A673 (cell line): ENCODE measurements at regions not wholly inside any gene's neighbourhood (a gene's known extent, or its start where the extent isn't known, plus 50 kb on each side); places are given as distances from the start of the nearest gene placed in this dataset.

Experiments used
- BruUV-seq: library from RNA; stranded (reverse); fragments of 400-500 nt; replicated peaks from 2 replicates; lab custom pipeline; 2021; lab: Mats Ljungman, UMichigan
- CTCF ChIA-PET: fragments of 300-600 bp; sonication (Branson Sonifier 250); formaldehyde crosslinking; loops from one replicate; lab custom pipeline; 2022; ENCODE audit warnings: antibody characterized with exemption; lab: Charles Lee
- POLR2A ChIA-PET: fragments of 300-600 bp; sonication (Branson Sonifier 250); formaldehyde crosslinking; loops from one replicate; lab custom pipeline; 2022; ENCODE audit warnings: antibody characterized with exemption; ENCODE audit not compliant: low non-redundant PET; lab: Charles Lee
- DNase-seq: peaks from one replicate; pipeline ENCODE4 v3.0.0-alpha.2; 2015; ENCODE audit warnings: low spot score
- H3K27ac ChIP-seq: fragments of 200-600 bp; sonication (generic); 2 replicates; pipeline ENCODE4 v1.5.1; 2016; ENCODE audit warnings: mixed run types, low read depth, mild to moderate bottlenecking, mixed read lengths, antibody characterized with exemption, low read length; ENCODE audit not compliant: poor library complexity, severe bottlenecking
- H3K27me3 ChIP-seq: fragments of 200-600 bp; sonication (generic); replicated peaks from 2 replicates; pipeline ENCODE4 v1.6.1; 2017; ENCODE audit warnings: mixed run types, low read depth, mild to moderate bottlenecking, mixed read lengths, antibody characterized with exemption, low read length; ENCODE audit not compliant: insufficient read depth, poor library complexity
- H3K36me3 ChIP-seq: fragments of 200-600 bp; sonication (generic); 2 replicates; pipeline ENCODE4 v1.6.1; 2016; ENCODE audit warnings: mixed run types, mild to moderate bottlenecking, mixed read lengths, antibody characterized with exemption, low read length; ENCODE audit not compliant: insufficient read depth, poor library complexity, severe bottlenecking
- H3K4me1 ChIP-seq: fragments of 200-600 bp; sonication (generic); 2 replicates; pipeline ENCODE4 v1.6.1; 2017; ENCODE audit warnings: mixed run types, mild to moderate bottlenecking, mixed read lengths, antibody characterized with exemption, low read length; ENCODE audit not compliant: insufficient read depth, poor library complexity, severe bottlenecking
- H3K4me3 ChIP-seq: fragments of 200-600 bp; sonication (generic); 2 replicates; pipeline ENCODE4 v1.5.1; 2016; ENCODE audit warnings: low read depth, mixed run types, mild to moderate bottlenecking, mixed read lengths, low read length; ENCODE audit not compliant: poor library complexity, severe bottlenecking
- H3K9me3 ChIP-seq: fragments of 200-600 bp; sonication (generic); 2 replicates; pipeline ENCODE4 v1.6.1; 2016; ENCODE audit warnings: mixed run types, low read depth, mild to moderate bottlenecking, mixed read lengths, antibody characterized with exemption, low read length; ENCODE audit not compliant: poor library complexity, severe bottlenecking
- EZH2 ChIP-seq: fragments of 200-600 bp; sonication (generic); IDR thresholded peaks from 2 replicates; pipeline ENCODE4 v1.6.1; 2017; ENCODE audit warnings: borderline replicate concordance, low read depth, mild to moderate bottlenecking, mixed read lengths, antibody characterized with exemption, low read length; ENCODE audit not compliant: poor library complexity, severe bottlenecking
- intact Hi-C: fragments of 100-400 bp; cut with micrococcal nuclease; formaldehyde crosslinking; loops from one replicate; pipeline ENCODE4 v1.10.0; 2022; ENCODE audit not compliant: unreplicated experiment
- TF ChIP-seq, protein P1 (sequence below): fragments of 300-800, 200-600 bp; sonication (generic); conservative IDR thresholded peaks from 2 replicates; pipeline ENCODE4 v1.5.1; 2017; ENCODE audit warnings: low read depth, mild to moderate bottlenecking, antibody characterized with exemption, low read length, moderate library complexity, mixed read lengths

DNA sequence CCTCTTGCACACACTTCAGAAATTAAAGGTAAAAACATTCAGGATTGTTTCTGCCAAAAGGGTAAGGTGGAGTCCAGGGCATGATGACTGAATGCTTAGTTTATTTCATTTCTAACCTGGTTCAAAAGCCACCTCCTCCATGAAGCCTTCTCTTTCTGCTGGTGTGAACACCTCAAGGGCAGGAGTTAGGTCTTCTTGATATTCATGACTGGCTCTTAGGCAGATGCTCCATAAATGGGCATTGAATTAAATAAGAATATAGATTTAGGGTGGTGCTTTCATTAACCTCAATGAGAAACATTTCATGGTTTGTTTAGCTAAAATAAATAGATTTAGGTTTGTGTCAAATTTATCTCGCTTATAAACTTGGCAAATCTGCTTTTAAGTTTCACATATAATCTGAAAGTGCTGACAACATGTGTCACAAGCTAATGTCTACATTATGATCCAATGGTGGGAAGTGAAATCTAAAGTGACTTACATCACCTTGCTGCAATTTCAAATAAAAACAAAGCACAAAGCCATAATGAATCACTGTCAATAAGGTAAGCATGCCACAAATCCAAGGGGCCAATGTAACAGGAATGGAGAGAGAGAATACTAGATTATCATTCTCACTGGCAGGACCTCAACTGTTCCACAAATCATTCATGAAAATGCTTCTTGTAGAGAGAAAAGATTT is 72.7 kb upstream of the GRIP1 start:
- DNase-seq = no peak
- intact Hi-C loops = no loop called here
- peaks cover 60% of the 10 kb centered on the region for H3K27me3 ChIP-seq
- CTCF ChIA-PET = no interaction called here
- no TSS peak for BruUV-seq
- H3K4me1 ChIP-seq = no peaks in the 10 kb centered on the region
- no peak overlapping the region for H3K27ac ChIP-seq
- no peaks in the 10 kb centered on the region for H3K9me3 ChIP-seq
- H3K4me3 ChIP-seq = no peak overlapping the region
- TF ChIP-seq, protein P1, sequence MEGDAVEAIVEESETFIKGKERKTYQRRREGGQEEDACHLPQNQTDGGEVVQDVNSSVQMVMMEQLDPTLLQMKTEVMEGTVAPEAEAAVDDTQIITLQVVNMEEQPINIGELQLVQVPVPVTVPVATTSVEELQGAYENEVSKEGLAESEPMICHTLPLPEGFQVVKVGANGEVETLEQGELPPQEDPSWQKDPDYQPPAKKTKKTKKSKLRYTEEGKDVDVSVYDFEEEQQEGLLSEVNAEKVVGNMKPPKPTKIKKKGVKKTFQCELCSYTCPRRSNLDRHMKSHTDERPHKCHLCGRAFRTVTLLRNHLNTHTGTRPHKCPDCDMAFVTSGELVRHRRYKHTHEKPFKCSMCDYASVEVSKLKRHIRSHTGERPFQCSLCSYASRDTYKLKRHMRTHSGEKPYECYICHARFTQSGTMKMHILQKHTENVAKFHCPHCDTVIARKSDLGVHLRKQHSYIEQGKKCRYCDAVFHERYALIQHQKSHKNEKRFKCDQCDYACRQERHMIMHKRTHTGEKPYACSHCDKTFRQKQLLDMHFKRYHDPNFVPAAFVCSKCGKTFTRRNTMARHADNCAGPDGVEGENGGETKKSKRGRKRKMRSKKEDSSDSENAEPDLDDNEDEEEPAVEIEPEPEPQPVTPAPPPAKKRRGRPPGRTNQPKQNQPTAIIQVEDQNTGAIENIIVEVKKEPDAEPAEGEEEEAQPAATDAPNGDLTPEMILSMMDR = no peak
- TF ChIP-seq EZH2 = no peak
- H3K36me3 ChIP-seq = no peaks in the 10 kb centered on the region
- POLR2A ChIA-PET = no interaction called here

- H3K4me3 ChIP-seq = no peak overlapping the region
- no TSS peak for BruUV-seq
- H3K27ac ChIP-seq = no peak overlapping the region
- no peaks in the 10 kb centered on the region for H3K9me3 ChIP-seq
- intact Hi-C loops = no loop called here
- CTCF ChIA-PET = no interaction called here
- no peaks in the 10 kb centered on the region for H3K4me1 ChIP-seq
- H3K27me3 ChIP-seq = peaks cover 49% of the 10 kb centered on the region
- DNase-seq = no peak
- no peaks in the 10 kb centered on the region for H3K36me3 ChIP-seq
- POLR2A ChIA-PET = no interaction called here
- TF ChIP-seq EZH2 = no peak
- TF ChIP-seq, protein P1 = no peak
Observed at GRCh38 chr12:66753810-66754209, 74.9 kb upstream of the GRIP1 start.

- no TSS peak for BruUV-seq
- H3K9me3 ChIP-seq = no peaks in the 10 kb centered on the region
- H3K4me1 ChIP-seq = no peaks in the 10 kb centered on the region
- no peak overlapping the region for H3K27ac ChIP-seq
- ChIA-PET POLR2A (no interaction called here), CTCF (no interaction called here)
- intact Hi-C loops = no loop called here
- H3K4me3 ChIP-seq = no peak overlapping the region
- DNase-seq = no peak
- peaks cover 49% of the 10 kb centered on the region for H3K27me3 ChIP-seq
- TF ChIP-seq, protein P1 = no peak
- no peak for TF ChIP-seq EZH2
- no peaks in the 10 kb centered on the region for H3K36me3 ChIP-seq
Observed at GRCh38 chr12:66755727-66756395, 77.0 kb upstream of the GRIP1 start.
